RWPE2 (cell line): ENCODE measurements at regions not wholly inside any gene's neighbourhood (a gene's known extent, or its start where the extent isn't known, plus 50 kb on each side); places are given as distances from the start of the nearest gene placed in this dataset.

Experiments used
- ATAC-seq: fragments of 200-7000 bp; cut with Tn5 transposase; 3 replicates; pipeline ENCODE4 v1.9.1; 2021; ENCODE audit warnings: low read depth
- DNase-seq: peaks from one replicate; pipeline ENCODE4 v3.0.0-alpha.2; 2020; ENCODE audit warnings: low spot score
- H3K27ac ChIP-seq: fragments of 450-650 bp; 2 replicates; pipeline ENCODE4 v1.5.1; 2017; ENCODE audit warnings: mild to moderate bottlenecking; ENCODE audit not compliant: poor library complexity, severe bottlenecking
- H3K27me3 ChIP-seq: fragments of 250-450 bp; sonication (Bioruptor Pico); 2 replicates; pipeline ENCODE4 v1.5.1; 2021; ENCODE audit warnings: mild to moderate bottlenecking, moderate library complexity; ENCODE audit not compliant: insufficient read depth, poor library complexity, severe bottlenecking
- H3K36me3 ChIP-seq: fragments of 250-450 bp; sonication (Bioruptor Pico); 2 replicates; pipeline ENCODE4 v1.5.1; 2020; ENCODE audit warnings: low read depth, mild to moderate bottlenecking, moderate library complexity
- H3K4me1 ChIP-seq: fragments of 250-450 bp; sonication (Bioruptor Pico); 2 replicates; pipeline ENCODE4 v1.5.1; 2021; ENCODE audit warnings: mild to moderate bottlenecking, moderate library complexity; ENCODE audit not compliant: insufficient read depth, poor library complexity, severe bottlenecking
- H3K4me3 ChIP-seq: fragments of 250-450 bp; sonication (Bioruptor Pico); 2 replicates; pipeline ENCODE4 v1.5.1; 2021; ENCODE audit warnings: mild to moderate bottlenecking, moderate library complexity; ENCODE audit not compliant: severe bottlenecking
- H3K9me3 ChIP-seq: fragments of 250-450 bp; sonication (Bioruptor Pico); 2 replicates; pipeline ENCODE4 v1.5.1; 2021; ENCODE audit warnings: mild to moderate bottlenecking, moderate library complexity; ENCODE audit not compliant: severe bottlenecking
- CTCF ChIP-seq: fragments of 450-650 bp; IDR thresholded peaks from one replicate; pipeline ENCODE4 v1.5.1; 2017; ENCODE audit warnings: mild to moderate bottlenecking, moderate library complexity; ENCODE audit not compliant: poor library complexity, severe bottlenecking

GRCh38 chr5:141779503-141779973 lies 97.5 kb upstream of the ARAP3 start:
- DNase-seq: no peak
- H3K4me1 ChIP-seq: peaks cover 3% of the 10 kb centered on the region
- ATAC-seq: peak; percentile 45; the same call in 1 of the 3 replicates
- H3K4me3 ChIP-seq: no peak overlapping the region
- TF ChIP-seq CTCF: no peak
- no peaks in the 10 kb centered on the region for H3K27me3 ChIP-seq
- no peaks in the 10 kb centered on the region for H3K36me3 ChIP-seq
- no peaks in the 10 kb centered on the region for H3K9me3 ChIP-seq
- H3K27ac ChIP-seq: no peak overlapping the region

- no peak overlapping the region for H3K27ac ChIP-seq
- ATAC-seq: no peak
- TF ChIP-seq CTCF: no peak
- no peak for DNase-seq
- H3K36me3 ChIP-seq: no peaks in the 10 kb centered on the region
- no peak overlapping the region for H3K4me3 ChIP-seq
- H3K9me3 ChIP-seq: no peaks in the 10 kb centered on the region
- H3K4me1 ChIP-seq: peaks cover 3% of the 10 kb centered on the region
- no peaks in the 10 kb centered on the region for H3K27me3 ChIP-seq
These were observed 96.7 kb upstream of the ARAP3 start for GRCh38 chr5:141778683-141779082.

- peak; percentile 73 for ATAC-seq
- Histone ChIP-seq H3K36me3 (no peaks in the 10 kb centered on the region), H3K27ac (no peak overlapping the region), H3K9me3 (no peaks in the 10 kb centered on the region), H3K4me1 (peaks cover under 1% of the 10 kb centered on the region), H3K4me3 (no peak overlapping the region), H3K27me3 (no peaks in the 10 kb centered on the region)
- no peak for TF ChIP-seq CTCF
- no peak for DNase-seq
These were observed 96.2 kb upstream of the ARAP3 start for GRCh38 chr5:141778206-141778605.

- H3K36me3 ChIP-seq: no peaks in the 10 kb centered on the region
- no peak for TF ChIP-seq CTCF
- H3K27ac ChIP-seq: no peak overlapping the region
- H3K4me1 ChIP-seq: no peaks in the 10 kb centered on the region
- H3K4me3 ChIP-seq: no peak overlapping the region
- ATAC-seq: no peak
- H3K27me3 ChIP-seq: no peaks in the 10 kb centered on the region
- DNase-seq: no peak
- H3K9me3 ChIP-seq: no peaks in the 10 kb centered on the region
These were observed 95.7 kb upstream of the ARAP3 start for GRCh38 chr5:141777711-141778110.

- Histone ChIP-seq H3K4me1 (no peaks in the 10 kb centered on the region), H3K9me3 (no peaks in the 10 kb centered on the region), H3K36me3 (no peaks in the 10 kb centered on the region), H3K27ac (no peak overlapping the region), H3K27me3 (no peaks in the 10 kb centered on the region), H3K4me3 (no peak overlapping the region)
- no peak for ATAC-seq
- TF ChIP-seq CTCF: no peak
- DNase-seq: no peak
These were observed 95.1 kb upstream of the ARAP3 start for GRCh38 chr5:141777130-141777529.
